ENCODE measurements at regions not wholly inside any gene's neighbourhood (a gene's known extent, or its start where the extent isn't known, plus 50 kb on each side); places are given as distances from the start of the nearest gene placed in this dataset.
"Not testable (repeated sequence)": the region's sequence is repeated elsewhere in the genome, so short reads cannot be mapped to it uniquely, and the experiment has no call there.

DNA sequence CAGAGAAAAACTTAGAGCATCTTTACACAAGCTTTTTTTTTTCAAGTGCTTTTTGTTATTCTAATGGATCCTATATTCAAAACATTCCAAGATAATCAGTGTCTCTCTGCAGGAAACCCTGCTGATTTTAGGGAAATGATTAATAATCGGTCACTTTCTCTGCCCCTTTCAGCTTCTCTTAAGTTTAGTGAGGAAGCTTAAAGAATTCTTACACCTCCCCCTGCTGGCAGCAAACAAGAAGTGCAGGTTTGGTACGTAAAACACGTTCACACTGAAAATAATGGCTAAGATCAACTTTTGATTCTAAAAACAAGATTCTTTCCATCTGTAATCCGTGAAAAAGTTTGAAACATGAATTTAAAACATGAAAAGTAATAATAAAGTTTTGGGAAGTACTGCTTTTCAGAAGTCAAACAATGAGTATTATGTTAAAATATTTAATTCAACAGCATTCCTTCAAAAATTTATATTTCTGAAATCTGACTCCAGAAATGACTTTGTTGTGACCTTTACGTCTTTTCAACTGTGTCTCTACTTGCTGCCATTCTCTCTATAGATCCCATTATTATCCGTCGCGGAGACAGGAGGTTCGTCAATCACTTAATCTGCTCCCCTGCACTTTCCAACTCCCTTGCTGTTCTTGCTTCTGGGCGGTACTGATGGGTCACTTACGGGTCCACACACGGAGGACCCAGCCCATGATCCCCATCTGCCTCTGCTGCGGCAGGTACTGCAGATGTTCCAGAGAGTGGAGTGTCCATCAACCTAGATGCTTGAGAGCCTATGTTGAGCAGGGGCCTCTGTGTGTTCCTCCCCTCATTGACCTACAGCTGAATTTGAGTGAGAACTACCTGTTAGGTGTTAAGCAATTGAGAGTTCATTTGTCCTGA lies 203.1 kb upstream of the EDNRB start:
- H3K4me3 Mint-ChIP-seq: no peak overlapping the region

DNA sequence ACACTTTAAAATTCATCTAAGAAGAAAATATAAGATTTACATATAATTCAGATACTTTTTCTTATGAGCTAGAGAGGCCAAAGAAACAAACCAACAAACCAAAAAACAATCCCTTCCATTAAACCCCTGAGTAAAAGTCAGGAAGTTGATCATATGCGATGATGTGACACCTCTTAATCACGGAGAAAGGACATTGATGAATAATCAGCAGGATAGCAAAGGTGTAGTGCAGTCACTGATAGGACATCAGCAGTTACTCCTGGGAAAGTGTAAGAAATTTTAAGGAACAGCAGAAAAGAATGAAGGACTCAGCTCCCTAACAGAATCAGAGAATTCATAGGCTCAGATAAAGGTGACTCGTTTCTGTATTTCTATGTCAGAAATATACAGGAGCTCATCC lies 202.4 kb upstream of the EDNRB start:
- H3K9me3 ChIP-seq (ENCODE audit: low read depth): no peaks in the 10 kb centered on the region
- Mint-ChIP-seq H3K27ac (peak overlapping the region; percentile 77), H3K4me3 (no peak overlapping the region), H3K9me3 (peaks cover 23% of the 10 kb centered on the region), H3K36me3 (peaks cover 7% of the 10 kb centered on the region), H3K27me3 (ENCODE audit: insufficient read depth, low read depth) (peaks cover 3% of the 10 kb centered on the region), H3K4me1 (peaks cover 13% of the 10 kb centered on the region)
- H3K4me3 ChIP-seq: no peak overlapping the region
- TF ChIP-seq EZH2phosphoT487 (IDR thresholded peaks at IDR 0.05): no peak
- no peak for TF ChIP-seq EZH2 (IDR thresholded peaks at IDR 0.05)
- TF ChIP-seq, protein P1, sequence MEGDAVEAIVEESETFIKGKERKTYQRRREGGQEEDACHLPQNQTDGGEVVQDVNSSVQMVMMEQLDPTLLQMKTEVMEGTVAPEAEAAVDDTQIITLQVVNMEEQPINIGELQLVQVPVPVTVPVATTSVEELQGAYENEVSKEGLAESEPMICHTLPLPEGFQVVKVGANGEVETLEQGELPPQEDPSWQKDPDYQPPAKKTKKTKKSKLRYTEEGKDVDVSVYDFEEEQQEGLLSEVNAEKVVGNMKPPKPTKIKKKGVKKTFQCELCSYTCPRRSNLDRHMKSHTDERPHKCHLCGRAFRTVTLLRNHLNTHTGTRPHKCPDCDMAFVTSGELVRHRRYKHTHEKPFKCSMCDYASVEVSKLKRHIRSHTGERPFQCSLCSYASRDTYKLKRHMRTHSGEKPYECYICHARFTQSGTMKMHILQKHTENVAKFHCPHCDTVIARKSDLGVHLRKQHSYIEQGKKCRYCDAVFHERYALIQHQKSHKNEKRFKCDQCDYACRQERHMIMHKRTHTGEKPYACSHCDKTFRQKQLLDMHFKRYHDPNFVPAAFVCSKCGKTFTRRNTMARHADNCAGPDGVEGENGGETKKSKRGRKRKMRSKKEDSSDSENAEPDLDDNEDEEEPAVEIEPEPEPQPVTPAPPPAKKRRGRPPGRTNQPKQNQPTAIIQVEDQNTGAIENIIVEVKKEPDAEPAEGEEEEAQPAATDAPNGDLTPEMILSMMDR (IDR thresholded peaks at IDR 0.05): no peak
- H3K79me2 ChIP-seq (ENCODE audit: low read depth): no peaks in the 10 kb centered on the region
- H2AFZ ChIP-seq (replicated peaks): peak overlapping the region; percentile 30
- no peaks in the 10 kb centered on the region for H3K27me3 ChIP-seq
- no peak overlapping the region for H3K27ac ChIP-seq
- no peaks in the 10 kb centered on the region for H4K20me1 ChIP-seq (ENCODE audit: low read depth)
- H3F3A ChIP-seq (ENCODE audit: low read depth): no peaks in the 10 kb centered on the region
- H3K4me2 ChIP-seq: no peak overlapping the region
- no peaks in the 10 kb centered on the region for H3K36me3 ChIP-seq
- H3K4me1 ChIP-seq: peaks cover 6% of the 10 kb centered on the region
- H3K9ac ChIP-seq: no peak overlapping the region
- no peak for DNase-seq (ENCODE audit: low spot score)

More for the DNA sequence above, 203.1 kb upstream of the EDNRB start:
- H3K27me3 ChIP-seq: no peaks in the 10 kb centered on the region
- no peaks in the 10 kb centered on the region for H3F3A ChIP-seq (ENCODE audit: low read depth)
- H3K4me2 ChIP-seq: no peak overlapping the region
- H3K27me3 Mint-ChIP-seq (ENCODE audit: insufficient read depth, low read depth): no peaks in the 10 kb centered on the region
- H3K9me3 Mint-ChIP-seq: peaks cover 16% of the 10 kb centered on the region
- H3K4me3 ChIP-seq: no peak overlapping the region
- peaks cover 6% of the 10 kb centered on the region for H3K4me1 ChIP-seq
- peak overlapping the region; percentile 64 for H3K27ac Mint-ChIP-seq
- H4K20me1 ChIP-seq (ENCODE audit: low read depth): no peaks in the 10 kb centered on the region
- H3K9me3 ChIP-seq (ENCODE audit: low read depth): no peaks in the 10 kb centered on the region
- no peak overlapping the region for H3K9ac ChIP-seq
- TF ChIP-seq, protein P1 (IDR thresholded peaks at IDR 0.05): peak; percentile 98
- no peak for TF ChIP-seq EZH2phosphoT487 (IDR thresholded peaks at IDR 0.05)
- H3K79me2 ChIP-seq (ENCODE audit: low read depth): no peaks in the 10 kb centered on the region
- peak overlapping the region; percentile 38 for H2AFZ ChIP-seq (replicated peaks)
- peaks cover 13% of the 10 kb centered on the region for H3K4me1 Mint-ChIP-seq
- peaks cover 7% of the 10 kb centered on the region for H3K36me3 Mint-ChIP-seq
- peak; percentile 65 for DNase-seq (ENCODE audit: low spot score)
- H3K27ac ChIP-seq: no peak overlapping the region
- no peaks in the 10 kb centered on the region for H3K36me3 ChIP-seq

DNA sequence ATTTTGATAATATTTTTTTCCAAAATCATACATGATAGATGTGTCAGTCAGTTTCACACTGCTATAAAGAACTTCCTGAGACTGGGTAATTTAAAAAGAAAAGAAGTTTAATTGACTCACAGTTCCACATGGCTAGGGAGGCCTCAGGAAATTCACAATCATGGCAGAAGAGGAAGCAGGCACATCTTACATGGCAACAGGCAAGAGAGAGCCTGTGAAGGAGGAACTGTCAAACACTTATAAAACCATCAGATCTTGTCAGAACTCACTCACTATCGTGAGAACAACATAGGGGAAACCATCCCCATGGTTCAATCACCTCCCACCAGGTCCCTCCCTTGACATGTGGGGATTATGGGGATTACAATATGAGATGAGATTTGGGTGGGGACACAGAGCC lies 201.5 kb upstream of the EDNRB start:
- H3K27me3 ChIP-seq; H3K4me1 ChIP-seq; H3K36me3 Mint-ChIP-seq; H3K4me2 ChIP-seq; H3F3A ChIP-seq (ENCODE audit: low read depth); H3K79me2 ChIP-seq (ENCODE audit: low read depth); H2AFZ ChIP-seq (replicated peaks); H3K4me3 ChIP-seq; DNase-seq (ENCODE audit: low spot score); H3K27ac ChIP-seq; H3K9ac ChIP-seq; H3K9me3 ChIP-seq (ENCODE audit: low read depth); H4K20me1 ChIP-seq (ENCODE audit: low read depth); H3K36me3 ChIP-seq; H3K27me3 Mint-ChIP-seq (ENCODE audit: insufficient read depth, low read depth): not testable (repeated sequence)
- Mint-ChIP-seq H3K4me3 (peak overlapping the region; percentile 7), H3K27ac (peak overlapping the region; percentile 9), H3K4me1 (peaks cover 13% of the 10 kb centered on the region), H3K9me3 (peaks cover 28% of the 10 kb centered on the region)

- H3K27ac ChIP-seq; H2AFZ ChIP-seq (replicated peaks); DNase-seq (ENCODE audit: low spot score); H3K36me3 ChIP-seq; H3K27me3 ChIP-seq; H4K20me1 ChIP-seq (ENCODE audit: low read depth); H3K79me2 ChIP-seq (ENCODE audit: low read depth); H3K4me3 ChIP-seq; H3K4me1 ChIP-seq; H3K4me2 ChIP-seq; H3K27me3 Mint-ChIP-seq (ENCODE audit: insufficient read depth, low read depth); H3K9me3 ChIP-seq (ENCODE audit: low read depth); H3K9ac ChIP-seq; H3F3A ChIP-seq (ENCODE audit: low read depth); H3K4me3 Mint-ChIP-seq; H3K27ac Mint-ChIP-seq: not testable (repeated sequence)
- Mint-ChIP-seq H3K9me3 (peaks cover 48% of the 10 kb centered on the region), H3K36me3 (peaks cover 11% of the 10 kb centered on the region), H3K4me1 (peaks cover 13% of the 10 kb centered on the region)
Measured at GRCh38 chr13:78117070-78117469, 198.4 kb upstream of the EDNRB start.

Measured in neural progenitor cell (in vitro differentiated cells).